T-cell (primary cell): ENCODE measurements at regions not wholly inside any gene's neighbourhood (a gene's known extent, or its start where the extent isn't known, plus 50 kb on each side); places are given as distances from the start of the nearest gene placed in this dataset.
A peak's percentile ranks its signal among the peaks of the same experiment; 100 is the strongest.
"Not testable (repeated sequence)": the region's sequence is repeated elsewhere in the genome, so short reads cannot be mapped to it uniquely, and the experiment has no call there.

Experiments used
- ATAC-seq, 4 experiments: fragments of 200-7000 bp in 3 of 4; fragments of 150-1000 bp in 1 of 4; cut with Tn5 transposase; replicated peaks in 1 of 4; 1 replicate in 3 of 4; 2 replicates in 1 of 4; pipeline ENCODE4 v1.10.0; 2021; ENCODE audit warnings: moderate library complexity in 3 of 4, mild to moderate bottlenecking in 2 of 4, moderate number of reproducible peaks in 1 of 4
- CTCF ChIA-PET, 2 donors: fragments of 300-600 bp; sonication (Branson Sonifier 250); formaldehyde crosslinking; loops; one replicate each; lab custom pipeline; 2022; ENCODE audit warnings: antibody characterized with exemption in 2 of 2; lab: Charles Lee
- POLR2A ChIA-PET, 2 donors: fragments of 300-600 bp; sonication (Branson Sonifier 250); formaldehyde crosslinking; loops; one replicate each; lab custom pipeline; 2022; ENCODE audit warnings: antibody characterized with exemption in 2 of 2; lab: Charles Lee
- DNase-seq, 35 experiments: peaks; one replicate each; pipeline versions ENCODE4 v3.0.0 to v3.0.0-alpha.2; 2013 to 2023
- H3K27ac ChIP-seq: one replicate; pipeline ENCODE4 v1.5.1; 2013; ENCODE audit warnings: low read length
- H3K27me3 ChIP-seq, 2 experiments: replicated peaks in 1 of 2; 1 replicate in 1 of 2; 2 replicates in 1 of 2; pipeline versions ENCODE4 v1.6.1 to v1.7.0; 2013; ENCODE audit warnings: low read length in 1 of 2, mixed read lengths in 1 of 2; ENCODE audit not compliant: control insufficient read depth in 2 of 2, insufficient read depth in 2 of 2; ENCODE audit errors: extremely low read depth in 1 of 2
- H3K36me3 ChIP-seq, 2 donors: 1 replicate in 1 of 2; 2 replicates in 1 of 2; pipeline versions ENCODE4 v1.6.1 to v1.7.0; 2013; ENCODE audit warnings: low read length in 1 of 2; ENCODE audit not compliant: control insufficient read depth in 2 of 2, insufficient read depth in 1 of 2; ENCODE audit errors: extremely low read depth in 1 of 2
- H3K4me1 ChIP-seq, 2 experiments: 1 replicate in 1 of 2; 2 replicates in 1 of 2; pipeline versions ENCODE4 v1.6.1 to v1.7.0; 2013; ENCODE audit warnings: low read length in 2 of 2, mixed read lengths in 1 of 2; ENCODE audit not compliant: insufficient read depth in 2 of 2, control insufficient read depth in 1 of 2; ENCODE audit errors: extremely low read depth in 1 of 2
- H3K4me3 ChIP-seq, 2 donors: 1 replicate in 1 of 2; 2 replicates in 1 of 2; pipeline versions ENCODE4 v1.5.1 to v1.7.0; 2013; ENCODE audit warnings: mild to moderate bottlenecking in 2 of 2, low read length in 1 of 2, moderate library complexity in 1 of 2; ENCODE audit not compliant: control insufficient read depth in 1 of 2; ENCODE audit errors: extremely low read depth in 1 of 2
- H3K9me3 ChIP-seq: 2 replicates; pipeline ENCODE4 v1.7.0; 2013
- H3K27ac Mint-ChIP-seq, 2 donors: one replicate each; pipeline ENCODE4 v1.8.0; 2020 to 2021; ENCODE audit warnings: mild to moderate bottlenecking in 2 of 2, mixed read lengths in 2 of 2
- H3K27me3 Mint-ChIP-seq, 2 donors: one replicate each; pipeline ENCODE4 v1.8.0; 2021 to 2022; ENCODE audit warnings: mixed read lengths in 2 of 2
- H3K36me3 Mint-ChIP-seq: one replicate; pipeline ENCODE4 v1.8.0; 2021; ENCODE audit warnings: mixed read lengths
- H3K4me1 Mint-ChIP-seq, 3 donors: one replicate each; pipeline ENCODE4 v1.8.0; 2020 to 2022; ENCODE audit warnings: mixed read lengths in 3 of 3, mild to moderate bottlenecking in 1 of 3
- H3K4me3 Mint-ChIP-seq, 3 donors: one replicate each; pipeline ENCODE4 v1.8.0; 2020 to 2022; ENCODE audit warnings: mild to moderate bottlenecking in 3 of 3, mixed read lengths in 3 of 3, moderate library complexity in 3 of 3
- H3K9me3 Mint-ChIP-seq, 3 donors: one replicate each; pipeline ENCODE4 v1.8.0; 2020 to 2022; ENCODE audit warnings: mixed read lengths in 3 of 3
- WGBS: methylation state at CpG from one replicate; pipeline ENCODE4 v1.1.5; 2013; ENCODE audit warnings: missing lambda C conversion rate; ENCODE audit not compliant: insufficient coverage; 5-methylcytosine and 5-hydroxymethylcytosine counted together

GRCh38 chr15:84360902-84361301, 125.3 kb downstream of the GOLGA6L4 start:
- H3K4me3 ChIP-seq, H3K9me3 Mint-ChIP-seq, H3K27ac Mint-ChIP-seq, H3K4me1 Mint-ChIP-seq, H3K27me3 Mint-ChIP-seq, H3K4me1 ChIP-seq, H3K9me3 ChIP-seq, ATAC-seq, POLR2A ChIA-PET, DNase-seq, H3K27me3 ChIP-seq, CTCF ChIA-PET, H3K36me3 Mint-ChIP-seq, H3K4me3 Mint-ChIP-seq, H3K27ac ChIP-seq, H3K36me3 ChIP-seq: not testable (repeated sequence)
- no CpG with 5 or more reads among the region's 11 CpGs for WGBS

GRCh38 chr15:84384421-84384820, 148.8 kb downstream of the GOLGA6L4 start:
- POLR2A ChIA-PET, H3K4me3 Mint-ChIP-seq: not testable (repeated sequence)

DNA sequence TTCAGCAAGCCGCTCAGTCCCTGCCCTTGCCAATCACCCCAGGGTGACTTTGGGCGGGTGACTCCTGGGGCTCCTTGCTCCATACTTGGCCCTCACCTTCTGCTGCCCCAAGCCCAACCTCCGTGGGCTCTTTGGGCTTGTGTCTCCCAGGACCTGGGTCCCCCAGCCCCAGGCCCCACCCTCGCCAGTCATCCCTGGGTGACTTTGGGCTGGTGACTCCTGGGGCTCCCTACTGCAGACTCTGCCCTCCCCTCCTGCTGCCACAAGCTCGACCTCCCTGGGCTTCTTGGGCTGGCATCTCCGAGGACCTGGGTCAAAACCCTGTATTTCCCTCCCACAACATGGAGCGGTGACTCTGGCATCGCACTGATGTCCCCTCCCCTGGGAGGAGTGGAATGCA, 151.5 kb downstream of the GOLGA6L4 start:
- 62% methylated on average over 4 of the region's 8 CpGs for WGBS
- Histone ChIP-seq H3K9me3 (no peaks in the 10 kb centered on the region), H3K27me3 (peaks cover 0 to 9% of the 10 kb centered on the region in 2 experiments), H3K4me1 (no peaks in the 10 kb centered on the region), H3K27ac (no peak overlapping the region), H3K36me3 (no peaks in the 10 kb centered on the region), H3K4me3 (no peak overlapping the region)
- ChIA-PET CTCF (no interaction called here), POLR2A (no interaction called here)
- Mint-ChIP-seq H3K4me3 (no peak overlapping the region), H3K9me3 (peaks cover 0 to 3% (median 3%) of the 10 kb centered on the region in 3 donors), H3K27me3 (peaks cover 35 to 41% of the 10 kb centered on the region in 2 donors), H3K4me1 (no peaks in the 10 kb centered on the region), H3K36me3 (no peaks in the 10 kb centered on the region), H3K27ac (no peak overlapping the region)
- DNase-seq (no peak), ATAC-seq (no peak)

More at GRCh38 chr15:84384421-84384820, 148.8 kb downstream of the GOLGA6L4 start:
- ATAC-seq, H3K27me3 ChIP-seq, H3K36me3 Mint-ChIP-seq, H3K36me3 ChIP-seq, H3K4me1 ChIP-seq, H3K4me1 Mint-ChIP-seq, CTCF ChIA-PET, H3K4me3 ChIP-seq, H3K9me3 ChIP-seq, H3K27ac ChIP-seq, H3K27ac Mint-ChIP-seq, H3K9me3 Mint-ChIP-seq, DNase-seq: not testable (repeated sequence)
- peaks cover 22 to 24% of the 10 kb centered on the region in 2 donors for H3K27me3 Mint-ChIP-seq

- H3K9me3 Mint-ChIP-seq, H3K27ac ChIP-seq, H3K4me1 ChIP-seq, ATAC-seq, H3K4me1 Mint-ChIP-seq, H3K4me3 ChIP-seq, H3K4me3 Mint-ChIP-seq, POLR2A ChIA-PET, DNase-seq, CTCF ChIA-PET, H3K36me3 Mint-ChIP-seq, H3K27ac Mint-ChIP-seq, H3K9me3 ChIP-seq, H3K36me3 ChIP-seq: not testable (repeated sequence)
- H3K27me3 Mint-ChIP-seq, result peaks cover 35 to 43% of the 10 kb centered on the region in 2 donors
- peaks cover 0 to 11% of the 10 kb centered on the region in 2 experiments for H3K27me3 ChIP-seq
- no CpG with 5 or more reads among the region's 1 CpG for WGBS
These were observed 152.6 kb downstream of the GOLGA6L4 start for GRCh38 chr15:84388201-84388600.

GRCh38 chr15:84388638-84389037, 153.1 kb downstream of the GOLGA6L4 start:
- peaks cover 0 to 12% of the 10 kb centered on the region in 2 experiments for H3K27me3 ChIP-seq
- H3K9me3 ChIP-seq, H3K27ac Mint-ChIP-seq, H3K27ac ChIP-seq, DNase-seq, H3K4me1 ChIP-seq, H3K36me3 ChIP-seq, H3K4me3 ChIP-seq, POLR2A ChIA-PET, ATAC-seq, H3K4me1 Mint-ChIP-seq, H3K9me3 Mint-ChIP-seq, H3K4me3 Mint-ChIP-seq, H3K36me3 Mint-ChIP-seq, CTCF ChIA-PET: not testable (repeated sequence)
- no CpG with 5 or more reads among the region's 2 CpGs for WGBS
- H3K27me3 Mint-ChIP-seq, result peaks cover 35 to 43% of the 10 kb centered on the region in 2 donors

GRCh38 chr15:84390324-84390723, 154.8 kb downstream of the GOLGA6L4 start:
- POLR2A ChIA-PET, H3K27ac ChIP-seq, H3K27ac Mint-ChIP-seq, H3K9me3 ChIP-seq, H3K4me3 Mint-ChIP-seq, H3K36me3 ChIP-seq, H3K4me1 Mint-ChIP-seq, H3K4me3 ChIP-seq, H3K36me3 Mint-ChIP-seq, CTCF ChIA-PET, H3K4me1 ChIP-seq, ATAC-seq, H3K9me3 Mint-ChIP-seq: not testable (repeated sequence)
- H3K27me3 ChIP-seq, result peaks cover 0 to 13% of the 10 kb centered on the region in 2 experiments
- no CpG with 5 or more reads among the region's 4 CpGs for WGBS
- H3K27me3 Mint-ChIP-seq, result peaks cover 27 to 40% of the 10 kb centered on the region in 2 donors
- peak in 1 of 35 experiments; percentile 8 for DNase-seq

GRCh38 chr15:84391191-84391590, 155.6 kb downstream of the GOLGA6L4 start:
- ChIA-PET CTCF (no interaction called here), POLR2A (no interaction called here)
- peaks cover 27 to 44% of the 10 kb centered on the region in 2 donors for H3K27me3 Mint-ChIP-seq
- WGBS, result 83% methylated on average over 1 of the region's 3 CpGs
- Histone ChIP-seq H3K4me1 (no peaks in the 10 kb centered on the region), H3K9me3 (no peaks in the 10 kb centered on the region), H3K27ac (no peak overlapping the region), H3K4me3 (no peak overlapping the region), H3K36me3 (no peaks in the 10 kb centered on the region), H3K27me3 (peaks cover 0 to 18% of the 10 kb centered on the region in 2 experiments)
- H3K36me3 Mint-ChIP-seq, result no peaks in the 10 kb centered on the region
- no peak overlapping the region for H3K27ac Mint-ChIP-seq
- DNase-seq, result no peak
- H3K9me3 Mint-ChIP-seq, result peaks cover 0 to 3% (median 3%) of the 10 kb centered on the region in 3 donors
- no peaks in the 10 kb centered on the region for H3K4me1 Mint-ChIP-seq
- no peak for ATAC-seq
- no peak overlapping the region for H3K4me3 Mint-ChIP-seq
